HepG2 (cell line): ENCODE measurements at regions not wholly inside any gene's neighbourhood (a gene's known extent, or its start where the extent isn't known, plus 50 kb on each side); places are given as distances from the start of the nearest gene placed in this dataset.

Experiments
- CTCF ChIP-seq: sonication (generic); formaldehyde crosslinking; IDR thresholded peaks from 2 replicates; pipeline ENCODE4 v1.5.0; 2020; ENCODE audit warnings: mild to moderate bottlenecking, missing genetic modification reagents, moderate library complexity
- EP300 ChIP-seq, 3 experiments: sonication (generic) in 1 of 3; formaldehyde crosslinking in 1 of 3; IDR thresholded peaks; 2 replicates each; pipeline versions ENCODE4 v1.5.1 to v1.6.1; 2011 to 2020; ENCODE audit warnings: low read depth in 2 of 3, low read length in 2 of 3, borderline replicate concordance in 1 of 3, improper control_type of control experiment in 1 of 3, mild to moderate bottlenecking in 1 of 3, missing genetic modification reagents in 1 of 3, moderate library complexity in 1 of 3
- ERF ChIP-seq: IDR thresholded peaks from 2 replicates; pipeline ENCODE4 v1.6.1; 2018; ENCODE audit warnings: missing biosample characterization, missing genetic modification reagents
- EZH2 ChIP-seq: conservative IDR thresholded peaks from 2 replicates; pipeline ENCODE4 v1.6.1; 2012; ENCODE audit warnings: mild to moderate bottlenecking, low read depth, low read length, moderate library complexity
- FOXA1 ChIP-seq, 2 experiments: fragments of 450-650 bp in 1 of 2; sonication (generic) in 1 of 2; formaldehyde crosslinking in 1 of 2; IDR thresholded peaks; 2 replicates each; pipeline versions ENCODE4 v1.4.0 to v1.6.1; 2016 to 2020; ENCODE audit warnings: missing genetic modification reagents in 1 of 2
- NFE2L2 ChIP-seq: fragments of 150-350 bp; IDR thresholded peaks from 2 replicates; pipeline ENCODE4 v1.6.1; 2014; ENCODE audit warnings: low read length
- POGZ ChIP-seq: sonication (generic); formaldehyde crosslinking; IDR thresholded peaks from 2 replicates; pipeline ENCODE4 v1.4.0; 2020; ENCODE audit warnings: mild to moderate bottlenecking, missing genetic modification reagents
- REPIN1 ChIP-seq: sonication (generic); formaldehyde crosslinking; IDR thresholded peaks from 2 replicates; pipeline ENCODE4 v1.8.0; 2022; ENCODE audit warnings: missing genetic modification reagents, low read depth, mild to moderate bottlenecking, borderline replicate concordance
- REST ChIP-seq, 2 experiments: IDR thresholded peaks; 2 replicates each; pipeline ENCODE4 v1.6.1; 2011 to 2012; ENCODE audit warnings: low read length in 2 of 2, borderline replicate concordance in 1 of 2, low read depth in 1 of 2, mild to moderate bottlenecking in 1 of 2, moderate library complexity in 1 of 2
- U2AF2 ChIP-seq: fragments of 200-400 bp; formaldehyde crosslinking; IDR thresholded peaks from 2 replicates; pipeline ENCODE4 v1.6.1; 2017; ENCODE audit warnings: low read depth, mild to moderate bottlenecking, low read length
- ZNF263 ChIP-seq: sonication (generic); formaldehyde crosslinking; IDR thresholded peaks from 2 replicates; pipeline ENCODE4 v1.4.0; 2020; ENCODE audit warnings: missing genetic modification reagents
- ZNF564 ChIP-seq: sonication (generic); formaldehyde crosslinking; IDR thresholded peaks from 2 replicates; pipeline ENCODE4 v1.8.1; 2023; ENCODE audit warnings: mild to moderate bottlenecking, missing genetic modification reagents

- TF ChIP-seq ERF (CRISPR knock-in tag): no peak
- no peak for TF ChIP-seq NFE2L2
- no peak for TF ChIP-seq CTCF (CRISPR knock-in tag)
- TF ChIP-seq EZH2: no peak
- no peak for TF ChIP-seq POGZ
- no peak for TF ChIP-seq ZNF564
- TF ChIP-seq REST (IDR thresholded peaks at IDR 0.05; ENCODE audit: borderline replicate concordance in 1 of 2, low read depth in 1 of 2, low read length in 2 of 2): no peak
- TF ChIP-seq REPIN1: no peak
- no peak for TF ChIP-seq FOXA1 (IDR thresholded peaks at IDR 0.05)
- TF ChIP-seq FOXA1 (CRISPR knock-in tag; IDR thresholded peaks at IDR 0.05): no peak
- TF ChIP-seq U2AF2: no peak
- no peak for TF ChIP-seq ZNF263 (CRISPR knock-in tag)
- TF ChIP-seq EP300 (IDR thresholded peaks at IDR 0.05; ENCODE audit: low read depth in 2 of 2, low read length in 2 of 2): no peak
- TF ChIP-seq EP300 (CRISPR knock-in tag; IDR thresholded peaks at IDR 0.05; ENCODE audit: borderline replicate concordance): no peak
Measured at GRCh38 chr5:87844449-87844848, 424.2 kb downstream of the TMEM161B start.
